Astrocyte of the spinal cord (primary cell): ENCODE measurements at regions not wholly inside any gene's neighbourhood (a gene's known extent, or its start where the extent isn't known, plus 50 kb on each side); places are given as distances from the start of the nearest gene placed in this dataset.

Experiments used
- DNase-seq: peaks from one replicate; pipeline ENCODE4 v3.0.0; 2011; ENCODE audit warnings: low read depth, low spot score
- H3K4me3 ChIP-seq: 2 replicates; pipeline ENCODE4 v1.5.1; 2011; ENCODE audit warnings: low read depth, mild to moderate bottlenecking, low read length, moderate library complexity
- in situ Hi-C: cut with HindIII; loops from 2 replicates; pipeline ENCODE4 v1.10.0; 2017; ENCODE audit warnings: low sequenced_read_pairs
- TF ChIP-seq, protein P1 (sequence below): IDR thresholded peaks from 2 replicates; pipeline ENCODE4 v1.5.1; 2012; ENCODE audit warnings: low read depth, mild to moderate bottlenecking, low read length, inconsistent platforms

DNA sequence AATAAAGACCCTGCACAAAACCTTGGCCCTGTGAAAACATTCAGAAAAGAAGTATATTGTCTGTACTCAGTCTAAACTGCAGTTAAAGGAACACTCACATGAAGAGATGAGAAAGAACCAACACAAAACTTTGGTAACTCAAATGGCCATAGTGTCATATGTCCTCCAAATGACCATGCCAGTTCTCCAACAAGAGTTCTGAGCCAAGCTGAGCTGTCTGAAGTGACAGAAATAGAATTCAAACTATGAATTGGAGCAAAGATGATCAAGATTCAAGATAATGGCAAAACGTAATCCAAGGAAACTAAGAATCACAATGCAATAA lies 739.3 kb upstream of the NDST4 start:
- in situ Hi-C loops: no loop called here
- TF ChIP-seq, protein P1, sequence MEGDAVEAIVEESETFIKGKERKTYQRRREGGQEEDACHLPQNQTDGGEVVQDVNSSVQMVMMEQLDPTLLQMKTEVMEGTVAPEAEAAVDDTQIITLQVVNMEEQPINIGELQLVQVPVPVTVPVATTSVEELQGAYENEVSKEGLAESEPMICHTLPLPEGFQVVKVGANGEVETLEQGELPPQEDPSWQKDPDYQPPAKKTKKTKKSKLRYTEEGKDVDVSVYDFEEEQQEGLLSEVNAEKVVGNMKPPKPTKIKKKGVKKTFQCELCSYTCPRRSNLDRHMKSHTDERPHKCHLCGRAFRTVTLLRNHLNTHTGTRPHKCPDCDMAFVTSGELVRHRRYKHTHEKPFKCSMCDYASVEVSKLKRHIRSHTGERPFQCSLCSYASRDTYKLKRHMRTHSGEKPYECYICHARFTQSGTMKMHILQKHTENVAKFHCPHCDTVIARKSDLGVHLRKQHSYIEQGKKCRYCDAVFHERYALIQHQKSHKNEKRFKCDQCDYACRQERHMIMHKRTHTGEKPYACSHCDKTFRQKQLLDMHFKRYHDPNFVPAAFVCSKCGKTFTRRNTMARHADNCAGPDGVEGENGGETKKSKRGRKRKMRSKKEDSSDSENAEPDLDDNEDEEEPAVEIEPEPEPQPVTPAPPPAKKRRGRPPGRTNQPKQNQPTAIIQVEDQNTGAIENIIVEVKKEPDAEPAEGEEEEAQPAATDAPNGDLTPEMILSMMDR: no peak
- H3K4me3 ChIP-seq: no peak overlapping the region
- DNase-seq: no peak

DNA sequence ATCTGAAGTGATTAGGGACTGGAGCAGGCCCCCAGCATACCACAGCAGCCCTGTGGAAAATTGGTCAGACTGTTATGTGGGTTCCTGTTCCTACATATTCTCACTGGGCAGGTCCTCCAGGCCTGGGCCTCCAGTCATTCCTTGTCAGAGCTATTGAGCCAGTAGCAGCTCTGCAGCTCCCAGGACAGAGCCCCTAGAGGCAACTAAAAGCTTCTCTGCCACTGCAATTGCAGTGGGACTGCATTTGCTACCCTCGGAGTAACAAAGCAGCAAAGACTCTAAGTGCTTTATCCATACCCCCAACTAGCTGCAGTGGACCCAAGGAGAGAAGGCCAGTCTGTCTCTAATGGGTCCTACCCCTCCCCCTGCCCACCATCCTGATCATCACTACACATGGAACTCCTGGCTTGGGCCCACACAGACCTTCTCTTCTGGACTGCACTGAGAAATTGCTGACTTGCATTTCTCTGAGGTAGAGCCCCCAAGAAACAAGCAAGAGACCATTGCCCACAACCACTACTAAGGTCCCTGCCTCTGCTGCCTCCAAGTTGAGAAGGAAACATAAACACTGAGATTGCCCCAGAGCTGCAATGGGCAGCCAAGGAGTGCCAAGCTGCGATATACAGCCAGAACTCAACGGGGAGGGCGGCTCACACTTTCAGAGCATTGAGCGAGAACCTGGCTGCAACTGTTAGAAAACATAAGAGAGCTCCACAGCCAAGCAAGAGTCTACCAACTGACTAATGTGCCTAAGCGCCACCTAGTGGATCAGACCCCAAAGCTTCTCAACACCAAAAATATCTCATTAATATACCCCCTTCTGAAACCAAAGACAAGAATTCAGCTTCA lies 738.7 kb upstream of the NDST4 start:
- peak; percentile 58 for DNase-seq
- TF ChIP-seq, protein P1: peak; percentile 64
- in situ Hi-C loops: no loop called here
- no peak overlapping the region for H3K4me3 ChIP-seq

DNA sequence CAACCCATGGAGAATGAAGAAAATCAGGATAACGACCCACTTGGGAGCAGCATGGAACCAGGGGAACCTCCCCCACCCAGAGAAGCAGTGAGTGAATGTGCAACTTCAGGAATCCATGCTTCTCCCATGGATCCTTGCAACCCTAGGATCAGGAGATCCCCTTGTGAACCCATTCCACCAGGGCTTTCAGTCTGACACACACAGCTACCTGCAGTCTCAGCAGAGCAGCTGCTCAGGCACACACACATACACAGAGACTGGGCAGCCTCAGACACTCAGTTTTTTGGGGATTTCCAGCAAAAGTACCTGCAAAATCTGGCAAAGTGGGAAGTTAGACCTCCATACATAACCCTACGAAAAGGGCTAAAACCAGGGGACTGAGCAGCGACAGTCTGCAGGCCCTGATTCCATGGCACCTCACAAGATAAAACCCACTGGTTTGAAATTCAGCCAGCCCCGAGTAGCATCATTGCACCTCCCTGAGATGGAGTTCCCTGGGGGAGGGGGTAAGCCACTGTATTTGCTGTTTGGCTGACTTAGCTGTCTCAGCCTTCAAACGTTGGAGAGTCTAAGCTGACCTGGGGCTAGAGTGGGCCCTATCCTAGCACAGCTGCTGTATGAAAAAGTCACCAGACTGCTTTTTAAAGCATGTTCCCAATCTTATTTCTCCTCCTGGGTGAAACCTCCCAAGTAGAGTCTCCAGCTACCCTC lies 737.5 kb upstream of the NDST4 start:
- no peak overlapping the region for H3K4me3 ChIP-seq
- in situ Hi-C loops: no loop called here
- DNase-seq: no peak
- TF ChIP-seq, protein P1: no peak

DNA sequence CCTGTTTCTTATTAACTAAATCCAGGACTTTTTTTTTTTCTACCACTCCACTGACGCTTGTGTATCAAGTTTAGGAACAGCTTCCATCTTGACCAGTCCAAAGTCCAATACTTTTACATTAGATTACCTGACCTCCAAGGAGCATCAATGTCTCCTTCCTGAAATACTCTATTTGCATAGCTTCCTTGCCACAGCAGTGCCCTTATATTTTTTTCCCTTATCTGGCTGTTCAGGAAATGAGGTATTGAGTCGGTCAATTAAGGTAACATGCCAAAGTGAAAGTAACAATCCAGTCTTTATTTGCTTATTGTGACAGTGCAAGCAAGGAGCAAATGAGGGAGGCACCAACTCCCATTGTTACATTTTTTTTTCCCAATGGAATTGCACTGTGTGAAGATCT lies 730.8 kb upstream of the NDST4 start:
- in situ Hi-C loops: no loop called here
- TF ChIP-seq, protein P1: no peak
- H3K4me3 ChIP-seq: no peak overlapping the region
- no peak for DNase-seq

GRCh38 chr4:115841871-115842270 lies 728.5 kb upstream of the NDST4 start:
- no peak for DNase-seq
- TF ChIP-seq, protein P1: no peak
- H3K4me3 ChIP-seq: no peak overlapping the region
- in situ Hi-C loops: no loop called here

GRCh38 chr4:115834441-115834840 lies 721.0 kb upstream of the NDST4 start:
- TF ChIP-seq, protein P1: no peak
- no peak overlapping the region for H3K4me3 ChIP-seq
- in situ Hi-C loops: no loop called here
- no peak for DNase-seq
